ENCODE measurements at regions not wholly inside any gene's neighbourhood (a gene's known extent, or its start where the extent isn't known, plus 50 kb on each side); places are given as distances from the start of the nearest gene placed in this dataset.

GRCh38 chr2:106941372-106941993 is 55.5 kb upstream of the ST6GAL2 start:
- no peak for DNase-seq

DNA sequence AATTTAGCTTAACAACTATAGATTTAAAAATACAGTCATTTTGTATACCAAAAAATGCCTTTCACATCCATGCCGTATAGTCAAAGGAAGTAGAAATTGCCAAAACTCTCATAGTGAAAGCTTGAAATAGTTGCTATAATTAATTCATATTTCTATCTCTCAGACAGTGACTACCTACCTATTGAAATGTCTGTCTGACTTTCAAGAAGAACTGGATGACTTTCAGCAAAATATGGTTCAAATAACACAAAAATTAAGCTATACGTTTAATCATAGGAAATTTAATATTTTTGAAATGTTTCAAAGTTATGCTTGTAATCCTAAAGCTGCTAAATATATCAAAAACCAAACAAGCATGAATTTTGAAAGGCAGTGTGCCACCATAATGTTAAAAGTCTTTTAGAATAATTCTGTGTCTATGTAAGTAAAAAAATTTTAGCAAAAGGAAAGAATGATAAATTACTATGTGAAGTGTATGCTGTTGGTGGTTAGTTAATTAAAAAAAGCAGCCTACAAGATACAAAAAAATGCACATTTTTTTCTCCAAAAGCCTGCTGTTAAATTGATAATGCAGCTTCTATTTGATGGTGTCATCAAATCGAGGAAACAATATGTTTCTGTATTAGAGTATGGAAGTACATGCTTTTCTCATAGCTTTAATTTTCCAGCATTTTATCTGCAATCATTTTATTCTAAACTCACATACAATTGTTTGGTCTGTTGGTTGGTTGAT is 57.7 kb upstream of the ST6GAL2 start:
- no peak for DNase-seq

GRCh38 chr2:106944215-106944614 is 58.2 kb upstream of the ST6GAL2 start:
- DNase-seq, result no peak

GRCh38 chr2:106948540-106948939 is 62.6 kb upstream of the ST6GAL2 start:
- no peak for DNase-seq

DNA sequence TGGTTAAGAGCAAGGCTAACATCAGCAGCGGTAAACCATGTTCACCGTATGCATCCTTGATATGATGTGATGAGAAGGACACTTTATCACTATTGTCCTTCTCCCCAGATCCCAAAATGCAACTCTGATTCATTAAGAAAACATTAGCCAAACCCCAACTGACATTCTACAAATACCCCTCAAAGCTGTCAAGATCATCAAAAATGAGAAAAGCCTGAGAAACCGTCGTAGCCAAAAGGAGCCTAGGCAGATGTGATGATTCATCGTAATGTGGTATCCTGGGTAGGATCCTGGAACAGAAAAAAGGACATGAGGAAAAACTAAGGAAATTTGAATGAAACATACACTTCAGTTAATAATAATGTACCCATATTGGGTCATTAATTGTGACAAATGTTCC is 67.3 kb upstream of the ST6GAL2 start:
- no peak for DNase-seq

GRCh38 chr2:106953779-106954178 is 67.8 kb upstream of the ST6GAL2 start:
- no peak for DNase-seq

DNA sequence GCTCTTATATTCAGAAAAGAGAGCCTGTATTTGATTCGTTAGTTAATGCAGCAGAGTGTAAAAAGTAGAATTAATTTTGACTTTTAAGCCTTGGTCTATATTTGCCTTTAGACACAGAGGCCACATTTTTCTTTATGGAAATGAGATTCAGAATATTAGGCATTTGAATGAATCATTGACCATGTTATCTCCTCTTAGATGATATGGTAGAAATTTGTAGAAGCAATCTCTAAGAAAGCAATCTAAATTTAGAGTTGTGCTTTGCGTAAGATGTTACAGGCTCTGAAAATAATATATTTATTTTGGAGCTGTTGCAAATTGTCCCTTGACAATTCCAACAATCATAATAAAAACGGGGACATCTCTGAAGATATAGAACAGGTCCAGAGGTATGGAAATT is 68.3 kb upstream of the ST6GAL2 start:
- DNase-seq, result no peak

- DNase-seq, result peak in 2 of 3 experiments; percentile 15 to 66
These were observed 70.4 kb upstream of the ST6GAL2 start for GRCh38 chr2:106956416-106956815.

GRCh38 chr2:106956879-106957278 is 70.9 kb upstream of the ST6GAL2 start:
- DNase-seq, result no peak

- no peak for DNase-seq
These were observed 74.2 kb upstream of the ST6GAL2 start for GRCh38 chr2:106959975-106960682.

DNA sequence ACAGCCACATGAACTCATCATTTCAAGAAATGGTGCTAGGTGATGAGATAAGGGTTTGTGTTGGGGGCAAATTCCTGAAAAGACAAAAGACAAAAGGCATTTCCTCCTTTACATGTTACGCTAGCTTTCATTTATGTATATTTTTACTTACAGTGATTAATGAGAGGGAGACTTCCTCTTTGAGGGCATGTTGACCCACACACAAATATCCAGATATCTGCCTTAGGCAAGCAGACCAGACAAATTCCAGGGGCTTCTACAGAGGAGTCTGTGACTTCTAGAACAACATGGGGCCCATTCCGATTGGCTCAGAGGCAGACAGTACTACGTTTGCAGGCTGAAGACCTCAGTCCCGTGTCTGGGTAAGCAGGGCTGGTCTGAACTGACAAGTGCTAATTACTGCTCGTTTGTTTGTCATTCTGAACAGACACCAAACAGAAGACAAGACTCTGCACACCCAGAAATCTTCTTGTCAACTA is 74.8 kb upstream of the ST6GAL2 start:
- DNase-seq, result peak in 1 of 3 experiments; percentile 90

DNA sequence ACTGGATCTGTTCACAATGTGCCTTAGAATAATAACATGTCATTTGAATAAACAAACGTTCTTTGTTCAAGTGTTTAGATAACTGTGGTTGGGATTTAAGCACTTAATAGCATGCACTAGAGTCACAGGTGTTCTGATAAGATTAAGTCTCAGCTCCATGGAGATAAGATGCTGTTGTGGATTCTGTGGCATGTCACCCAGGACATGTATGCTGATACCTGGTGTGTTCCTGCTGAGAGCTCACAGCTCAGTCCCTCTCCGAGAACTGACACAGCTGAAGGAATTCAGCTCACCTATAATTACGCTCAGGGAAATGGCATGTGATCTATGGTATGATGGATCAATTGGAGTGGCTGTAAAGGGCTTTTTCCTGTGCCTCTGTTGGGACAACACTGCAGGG is 75.4 kb upstream of the ST6GAL2 start:
- DNase-seq, result peak in 2 of 3 experiments; percentile 73 to 90

DNA sequence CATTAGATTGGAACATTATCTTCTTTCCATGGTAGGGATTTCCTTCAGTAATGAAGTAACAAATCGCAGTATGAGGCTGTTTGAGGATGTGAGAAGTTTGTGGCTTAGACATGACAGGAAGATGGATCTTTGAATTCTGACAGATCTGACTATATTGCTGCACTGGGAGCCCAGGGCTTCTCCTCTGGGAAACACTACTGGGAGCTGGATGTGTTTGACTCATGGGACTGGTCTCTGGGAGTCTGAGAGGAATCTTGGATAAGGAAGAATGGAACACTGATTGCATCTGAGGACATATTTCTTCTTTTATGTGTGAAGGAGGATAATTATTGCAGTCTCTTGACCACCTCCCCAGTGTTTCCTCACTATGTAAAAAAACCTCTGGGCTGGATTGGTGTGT is 77.2 kb upstream of the ST6GAL2 start:
- no peak for DNase-seq

GRCh38 chr2:106963893-106964292 is 77.9 kb upstream of the ST6GAL2 start:
- DNase-seq, result no peak

DNA sequence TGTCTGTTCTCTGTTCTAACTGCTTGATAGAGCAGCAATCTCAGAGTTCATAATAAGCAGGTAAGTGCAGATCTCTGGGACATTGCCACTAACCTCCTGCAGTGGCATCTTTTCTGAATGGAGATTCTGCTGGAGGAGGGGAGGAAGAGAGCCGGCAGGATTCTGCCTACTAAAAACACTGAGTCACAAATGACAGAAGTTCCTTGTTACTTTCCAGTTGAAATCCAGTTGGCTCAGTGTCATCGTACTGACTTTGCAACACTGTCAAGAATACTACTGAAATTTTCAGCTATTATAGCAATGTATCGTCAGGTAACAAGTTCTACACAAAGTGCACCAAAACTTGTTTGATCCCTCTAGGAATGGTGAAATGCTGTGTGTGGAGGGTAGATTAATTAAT is 79.6 kb upstream of the ST6GAL2 start:
- DNase-seq, result no peak

DNA sequence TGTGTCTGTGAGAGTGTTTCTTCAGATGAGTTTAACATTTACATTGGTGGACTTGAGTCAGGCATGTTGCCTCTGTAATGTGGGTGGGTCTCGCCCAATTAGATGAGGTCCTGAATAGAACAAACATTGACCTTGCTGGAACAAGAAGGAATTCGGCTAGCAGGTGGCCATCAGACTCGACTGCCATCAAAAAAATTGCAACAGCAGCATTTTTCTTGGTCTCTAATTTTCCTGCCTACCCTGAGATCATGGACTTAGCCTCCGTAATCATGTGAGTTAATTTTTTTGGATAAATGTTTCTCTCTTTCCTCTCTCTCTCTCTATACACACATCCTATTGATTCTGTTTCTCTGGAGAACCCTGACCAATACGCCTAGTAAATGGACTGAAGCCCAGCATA is 83.8 kb upstream of the ST6GAL2 start:
- DNase-seq, result no peak

DNA sequence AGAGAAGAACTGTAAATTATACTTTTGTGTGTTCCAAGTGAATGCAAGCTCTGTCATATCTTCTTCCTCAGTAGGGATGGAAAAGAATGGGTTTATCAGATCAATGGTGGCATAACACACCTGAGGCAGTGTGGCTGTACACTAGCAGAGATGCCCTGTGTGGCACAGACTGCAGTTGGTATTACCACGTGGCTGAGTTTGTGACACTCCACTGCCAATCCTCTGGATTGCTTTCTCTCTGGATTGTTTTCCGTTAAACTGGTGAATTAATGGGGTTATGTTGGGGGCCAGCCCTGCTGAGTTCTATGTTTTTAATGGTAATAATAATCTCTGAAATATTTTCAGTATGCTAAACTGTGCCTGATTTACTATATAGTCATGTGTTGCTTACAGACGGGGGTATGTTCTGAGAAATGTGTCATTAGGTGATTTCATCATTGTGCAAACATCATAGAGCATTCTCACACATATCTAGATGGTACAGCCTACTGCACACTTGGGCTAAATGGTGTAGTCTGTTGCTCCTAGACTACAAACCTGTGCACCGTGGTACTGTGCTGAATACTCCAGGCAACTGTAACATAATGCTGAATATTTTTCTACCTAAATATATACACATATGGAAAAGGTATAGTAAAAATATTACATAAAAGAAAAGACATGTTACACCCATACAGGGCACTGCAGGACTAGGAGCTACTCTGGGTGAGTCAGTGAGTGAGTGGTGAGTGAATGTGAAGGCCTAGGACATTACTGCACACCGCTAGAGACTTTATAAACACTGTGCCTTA is 84.7 kb upstream of the ST6GAL2 start:
- DNase-seq, result no peak

GRCh38 chr2:106972782-106973181 is 86.8 kb upstream of the ST6GAL2 start:
- no peak for DNase-seq

GRCh38 chr2:106974891-106975290 is 88.9 kb upstream of the ST6GAL2 start:
- DNase-seq, result no peak

DNA sequence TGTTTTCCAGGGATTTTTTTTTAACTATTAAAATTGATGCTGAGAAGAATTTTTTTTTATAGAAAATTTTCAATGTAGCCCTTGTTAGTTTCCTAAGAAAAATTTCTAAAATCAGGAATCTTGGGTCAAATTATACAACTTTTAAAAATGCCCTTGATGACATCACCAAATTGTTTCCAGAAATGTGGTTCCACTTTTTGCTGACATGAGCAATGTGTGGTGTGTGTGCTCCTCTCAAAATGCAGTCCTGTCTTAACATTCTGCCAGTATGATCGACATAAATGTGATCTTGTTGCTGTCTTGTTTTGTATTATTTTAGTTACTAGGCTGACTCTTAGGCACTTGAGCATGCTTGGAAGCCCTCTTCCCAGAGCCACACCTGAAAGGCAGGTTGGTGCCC is 89.7 kb upstream of the ST6GAL2 start:
- no peak for DNase-seq

DNA sequence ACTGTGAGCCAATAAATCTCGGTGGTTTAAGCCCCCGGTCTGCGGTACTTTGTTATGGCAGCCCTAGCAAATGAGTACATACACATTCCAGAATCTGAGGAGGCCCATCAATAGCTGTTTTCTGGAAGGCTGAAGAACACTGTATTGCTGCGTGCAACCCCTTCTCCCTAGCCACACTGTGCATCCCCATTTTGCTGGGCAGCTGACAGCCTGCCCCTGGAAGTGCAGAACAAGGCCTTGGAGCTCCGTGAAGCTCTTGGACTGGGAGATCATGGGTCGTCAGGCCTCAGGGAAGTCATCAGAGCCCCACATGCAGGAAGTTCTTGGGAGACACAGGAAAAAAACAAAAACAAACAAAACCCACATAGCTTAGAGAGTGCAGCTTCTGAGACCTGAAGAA is 90.6 kb upstream of the ST6GAL2 start:
- no peak for DNase-seq

DNA sequence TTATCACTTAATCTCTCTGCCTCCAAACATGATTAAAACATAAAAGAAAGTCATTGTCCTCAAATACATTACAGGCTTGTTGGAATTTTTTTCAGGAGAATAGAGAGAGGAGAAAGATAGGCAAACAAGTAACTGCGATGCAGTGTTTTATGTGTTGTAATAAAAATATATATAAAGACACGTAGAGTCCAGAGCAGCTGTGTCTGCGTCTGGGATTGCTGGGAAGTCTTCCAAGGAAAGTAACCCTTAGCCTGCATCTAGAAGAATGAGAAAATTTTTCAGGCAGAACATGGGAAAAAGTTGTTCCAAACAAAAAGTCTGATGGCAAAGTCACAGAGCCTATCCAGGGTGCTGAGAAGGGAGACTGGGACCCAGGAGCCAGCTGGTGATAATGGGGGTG is 91.8 kb upstream of the ST6GAL2 start:
- DNase-seq, result no peak

GRCh38 chr2:106978647-106979046 is 92.7 kb upstream of the ST6GAL2 start:
- no peak for DNase-seq
